ENCODE measurements at regions not wholly inside any gene's neighbourhood (a gene's known extent, or its start where the extent isn't known, plus 50 kb on each side); places are given as distances from the start of the nearest gene placed in this dataset.

- TF ChIP-seq CTCF (IDR thresholded peaks at IDR 0.05) (no peak), POLR2AphosphoS5 (IDR thresholded peaks at IDR 0.05) (no peak), POLR2A (IDR thresholded peaks at IDR 0.05) (no peak), EP300 (IDR thresholded peaks at IDR 0.05) (no peak)
Observed at GRCh38 chr2:147171941-147172340, 672.9 kb upstream of the ACVR2A start.

Data from sigmoid colon (tissue), 4 donors.